ENCODE measurements at regions not wholly inside any gene's neighbourhood (a gene's known extent, or its start where the extent isn't known, plus 50 kb on each side); places are given as distances from the start of the nearest gene placed in this dataset.

- TF ChIP-seq TAF1 (IDR thresholded peaks at IDR 0.05; ENCODE audit: borderline replicate concordance, low read depth, low read length) (no peak), ELK1 (IDR thresholded peaks at IDR 0.05; ENCODE audit: low read depth, low read length) (no peak), BRCA1 (IDR thresholded peaks at IDR 0.05; ENCODE audit: low read depth, low read length) (no peak), RBBP5 (conservative IDR thresholded peaks at IDR 0.05) (no peak), SMC3 (IDR thresholded peaks at IDR 0.05; ENCODE audit: borderline replicate concordance, low read length) (no peak)
- no peaks in the 10 kb centered on the region for H3K9me3 ChIP-seq (replicated peaks; ENCODE audit: control insufficient read depth, insufficient read depth, low read length)
- no peaks in the 10 kb centered on the region for H3K4me1 ChIP-seq (ENCODE audit: control insufficient read depth, insufficient read depth, low read length)
- H3K4me2 ChIP-seq (ENCODE audit: control insufficient read depth, insufficient read depth), result no peak overlapping the region
- H4K20me1 ChIP-seq (ENCODE audit: control insufficient read depth, insufficient read depth), result no peaks in the 10 kb centered on the region
- intact Hi-C loops (cut with micrococcal nuclease; ENCODE audit: unreplicated experiment) (no loop called here), in situ Hi-C loops (cut with MboI) (no loop called here)
- no peaks in the 10 kb centered on the region for H3K36me3 ChIP-seq (ENCODE audit: control insufficient read depth in 2 of 2, insufficient read depth in 2 of 2, low read length in 1 of 2)
- H3K27me3 ChIP-seq (replicated peaks in 1 of 2; ENCODE audit: control insufficient read depth in 2 of 2, insufficient read depth in 2 of 2, low read length in 1 of 2), result no peaks in the 10 kb centered on the region
- CTCF ChIA-PET, result no interaction called here
- no peak overlapping the region for H3K9ac ChIP-seq (ENCODE audit: control insufficient read depth, insufficient read depth, low read length)
- ATAC-seq (no peak), DNase-seq (ENCODE audit: low read depth, low spot score) (no peak), FAIRE-seq (no peak)
- no peak overlapping the region for H2AFZ ChIP-seq (ENCODE audit: control insufficient read depth, low read depth, low read length)
- WGBS (ENCODE audit: insufficient coverage, insufficient replicate concordance, low lambda C conversion rate, missing lambda C conversion rate), result 43% methylated on average over 4 of the region's 4 CpGs
- POLR2A ChIA-PET, result no interaction called here
- H3K4me3 ChIP-seq, result no peak overlapping the region
- SMC1A ChIA-PET (ENCODE audit: uncharacterized antibody, unreplicated experiment), result no interaction called here
- BruUV-seq (replicated peaks), result no TSS peak
- no peak overlapping the region for H3K27ac ChIP-seq (ENCODE audit: control insufficient read depth, insufficient read depth)
- RAD21 ChIA-PET (ENCODE audit: unreplicated experiment), result no interaction called here
- H3K79me2 ChIP-seq (ENCODE audit: control insufficient read depth, insufficient read depth, low read length), result no peaks in the 10 kb centered on the region
Measured at GRCh38 chr10:59962756-59963155, 56.4 kb upstream of the CCDC6 start.

DNA sequence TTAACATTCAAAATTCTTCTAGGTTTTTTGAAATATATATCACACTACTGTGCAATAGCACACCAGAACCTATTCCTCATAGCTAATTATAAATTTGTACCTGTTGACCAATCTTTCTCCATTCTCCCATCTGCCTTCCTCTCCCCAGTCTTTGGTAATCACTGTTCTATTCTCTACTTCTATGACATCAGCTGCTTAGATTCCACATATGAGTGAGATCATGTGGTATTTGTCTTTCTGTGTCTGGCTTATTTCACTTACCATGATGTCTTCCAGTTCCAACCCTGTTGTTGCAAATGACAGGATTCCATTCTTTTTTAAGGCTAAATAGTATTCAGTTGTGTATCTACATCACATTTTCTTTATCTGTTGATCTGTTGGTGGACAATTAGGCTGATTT lies 54.4 kb upstream of the CCDC6 start:
- H4K20me1 ChIP-seq (ENCODE audit: control insufficient read depth, insufficient read depth), result no peaks in the 10 kb centered on the region
- FAIRE-seq, result no peak
- H3K9ac ChIP-seq (ENCODE audit: control insufficient read depth, insufficient read depth, low read length), result no peak overlapping the region
- BruUV-seq (replicated peaks), result no TSS peak
- no peaks in the 10 kb centered on the region for H3K4me1 ChIP-seq (ENCODE audit: control insufficient read depth, insufficient read depth, low read length)
- CTCF ChIA-PET, result no interaction called here
- SMC1A ChIA-PET (ENCODE audit: uncharacterized antibody, unreplicated experiment), result no interaction called here
- no peak overlapping the region for H3K4me3 ChIP-seq
- RAD21 ChIA-PET (ENCODE audit: unreplicated experiment), result no interaction called here
- ATAC-seq, result no peak
- H3K36me3 ChIP-seq (ENCODE audit: control insufficient read depth in 2 of 2, insufficient read depth in 2 of 2, low read length in 1 of 2), result no peaks in the 10 kb centered on the region
- no peak overlapping the region for H3K27ac ChIP-seq (ENCODE audit: control insufficient read depth, insufficient read depth)
- POLR2A ChIA-PET, result no interaction called here
- H3K4me2 ChIP-seq (ENCODE audit: control insufficient read depth, insufficient read depth), result no peak overlapping the region
- no peaks in the 10 kb centered on the region for H3K27me3 ChIP-seq (replicated peaks in 1 of 2; ENCODE audit: control insufficient read depth in 2 of 2, insufficient read depth in 2 of 2, low read length in 1 of 2)
- no peak for DNase-seq (ENCODE audit: low read depth, low spot score)
- H3K9me3 ChIP-seq (replicated peaks; ENCODE audit: control insufficient read depth, insufficient read depth, low read length), result no peaks in the 10 kb centered on the region
- intact Hi-C loops (cut with micrococcal nuclease; ENCODE audit: unreplicated experiment), result no loop called here
- in situ Hi-C loops (cut with MboI), result no loop called here
- H2AFZ ChIP-seq (ENCODE audit: control insufficient read depth, low read depth, low read length), result no peak overlapping the region
- H3K79me2 ChIP-seq (ENCODE audit: control insufficient read depth, insufficient read depth, low read length), result no peaks in the 10 kb centered on the region
- TF ChIP-seq BMI1 (IDR thresholded peaks at IDR 0.05; ENCODE audit: borderline replicate concordance), result no peak
- no peak for TF ChIP-seq CHD4 (IDR thresholded peaks at IDR 0.05)
- TF ChIP-seq, protein P1, sequence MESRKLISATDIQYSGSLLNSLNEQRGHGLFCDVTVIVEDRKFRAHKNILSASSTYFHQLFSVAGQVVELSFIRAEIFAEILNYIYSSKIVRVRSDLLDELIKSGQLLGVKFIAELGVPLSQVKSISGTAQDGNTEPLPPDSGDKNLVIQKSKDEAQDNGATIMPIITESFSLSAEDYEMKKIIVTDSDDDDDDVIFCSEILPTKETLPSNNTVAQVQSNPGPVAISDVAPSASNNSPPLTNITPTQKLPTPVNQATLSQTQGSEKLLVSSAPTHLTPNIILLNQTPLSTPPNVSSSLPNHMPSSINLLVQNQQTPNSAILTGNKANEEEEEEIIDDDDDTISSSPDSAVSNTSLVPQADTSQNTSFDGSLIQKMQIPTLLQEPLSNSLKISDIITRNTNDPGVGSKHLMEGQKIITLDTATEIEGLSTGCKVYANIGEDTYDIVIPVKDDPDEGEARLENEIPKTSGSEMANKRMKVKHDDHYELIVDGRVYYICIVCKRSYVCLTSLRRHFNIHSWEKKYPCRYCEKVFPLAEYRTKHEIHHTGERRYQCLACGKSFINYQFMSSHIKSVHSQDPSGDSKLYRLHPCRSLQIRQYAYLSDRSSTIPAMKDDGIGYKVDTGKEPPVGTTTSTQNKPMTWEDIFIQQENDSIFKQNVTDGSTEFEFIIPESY (IDR thresholded peaks at IDR 0.05), result no peak
- no peak for TF ChIP-seq SUZ12 (IDR thresholded peaks at IDR 0.05; ENCODE audit: unreplicated experiment)
- no peak for TF ChIP-seq NFIC (IDR thresholded peaks at IDR 0.05; ENCODE audit: low read depth, low read length)
- TF ChIP-seq JUNB (IDR thresholded peaks at IDR 0.05), result no peak
- TF ChIP-seq SMC3 (IDR thresholded peaks at IDR 0.05; ENCODE audit: borderline replicate concordance, low read length), result no peak
- TF ChIP-seq, protein P2, sequence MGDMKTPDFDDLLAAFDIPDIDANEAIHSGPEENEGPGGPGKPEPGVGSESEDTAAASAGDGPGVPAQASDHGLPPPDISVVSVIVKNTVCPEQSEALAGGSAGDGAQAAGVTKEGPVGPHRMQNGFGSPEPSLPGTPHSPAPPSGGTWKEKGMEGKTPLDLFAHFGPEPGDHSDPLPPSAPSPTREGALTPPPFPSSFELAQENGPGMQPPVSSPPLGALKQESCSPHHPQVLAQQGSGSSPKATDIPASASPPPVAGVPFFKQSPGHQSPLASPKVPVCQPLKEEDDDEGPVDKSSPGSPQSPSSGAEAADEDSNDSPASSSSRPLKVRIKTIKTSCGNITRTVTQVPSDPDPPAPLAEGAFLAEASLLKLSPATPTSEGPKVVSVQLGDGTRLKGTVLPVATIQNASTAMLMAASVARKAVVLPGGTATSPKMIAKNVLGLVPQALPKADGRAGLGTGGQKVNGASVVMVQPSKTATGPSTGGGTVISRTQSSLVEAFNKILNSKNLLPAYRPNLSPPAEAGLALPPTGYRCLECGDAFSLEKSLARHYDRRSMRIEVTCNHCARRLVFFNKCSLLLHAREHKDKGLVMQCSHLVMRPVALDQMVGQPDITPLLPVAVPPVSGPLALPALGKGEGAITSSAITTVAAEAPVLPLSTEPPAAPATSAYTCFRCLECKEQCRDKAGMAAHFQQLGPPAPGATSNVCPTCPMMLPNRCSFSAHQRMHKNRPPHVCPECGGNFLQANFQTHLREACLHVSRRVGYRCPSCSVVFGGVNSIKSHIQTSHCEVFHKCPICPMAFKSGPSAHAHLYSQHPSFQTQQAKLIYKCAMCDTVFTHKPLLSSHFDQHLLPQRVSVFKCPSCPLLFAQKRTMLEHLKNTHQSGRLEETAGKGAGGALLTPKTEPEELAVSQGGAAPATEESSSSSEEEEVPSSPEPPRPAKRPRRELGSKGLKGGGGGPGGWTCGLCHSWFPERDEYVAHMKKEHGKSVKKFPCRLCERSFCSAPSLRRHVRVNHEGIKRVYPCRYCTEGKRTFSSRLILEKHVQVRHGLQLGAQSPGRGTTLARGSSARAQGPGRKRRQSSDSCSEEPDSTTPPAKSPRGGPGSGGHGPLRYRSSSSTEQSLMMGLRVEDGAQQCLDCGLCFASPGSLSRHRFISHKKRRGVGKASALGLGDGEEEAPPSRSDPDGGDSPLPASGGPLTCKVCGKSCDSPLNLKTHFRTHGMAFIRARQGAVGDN (IDR thresholded peaks at IDR 0.05), result no peak
- TF ChIP-seq ZSCAN29 (IDR thresholded peaks at IDR 0.05), result no peak

Measured in GM12878 (cell line).